NCI-H1417 (cell line): ENCODE measurements at regions not wholly inside any gene's neighbourhood (a gene's known extent, or its start where the extent isn't known, plus 50 kb on each side); places are given as distances from the start of the nearest gene placed in this dataset.
"Not testable (repeated sequence)": the region's sequence is repeated elsewhere in the genome, so short reads cannot be mapped to it uniquely, and the experiment has no call there.

Source experiments
- DNase-seq, 3 experiments: peaks; one replicate each; lab custom pipeline; 2025; lab: John Stamatoyannopoulos, UW

DNA sequence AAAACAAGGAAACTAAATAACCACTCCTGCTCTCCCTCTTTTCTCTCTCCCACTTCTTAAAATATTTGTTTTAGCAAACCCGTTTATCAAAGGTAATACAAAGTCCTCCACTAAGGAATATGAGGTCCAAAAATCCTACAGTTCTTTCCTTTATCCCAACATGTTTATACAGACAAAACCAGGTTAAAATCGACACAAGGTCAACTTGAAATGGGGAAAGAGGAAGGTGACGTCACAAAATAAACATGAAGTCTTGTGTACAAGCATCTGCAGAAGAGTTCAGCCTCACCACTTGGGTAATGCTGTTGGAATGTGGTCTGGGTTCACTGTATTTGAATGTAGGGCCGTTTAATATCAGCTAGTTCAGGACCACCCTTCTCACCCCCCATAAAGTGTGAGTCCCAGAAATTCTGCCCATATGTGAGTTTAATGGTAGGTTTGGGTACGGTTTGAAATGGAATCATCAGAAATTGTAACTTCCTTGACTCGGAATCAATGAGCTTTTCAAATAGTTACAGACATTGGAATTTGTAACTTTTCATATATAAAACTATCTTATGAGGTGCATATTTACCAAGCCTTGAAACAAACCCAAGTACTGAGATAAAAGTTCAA, 120.0 kb upstream of the SLC38A2 start:
- no peak for DNase-seq

DNA sequence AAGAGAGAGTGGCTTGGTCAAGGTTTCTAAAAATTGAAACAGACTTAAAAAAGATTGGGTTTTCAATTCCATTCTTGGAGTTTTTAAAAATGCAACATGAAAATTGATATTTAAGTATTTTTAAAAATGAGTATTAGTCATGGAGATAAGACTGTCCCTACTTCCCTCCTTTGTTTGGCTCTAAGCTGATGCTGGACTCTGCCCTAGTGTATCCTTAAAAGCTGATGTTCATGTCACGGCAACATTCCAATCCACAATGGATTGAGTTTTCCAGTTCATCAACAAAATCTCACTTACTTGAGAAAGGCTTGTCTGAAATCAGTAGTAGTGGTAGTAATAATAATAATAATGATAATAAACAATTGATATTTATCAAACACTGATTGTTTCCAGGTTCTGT, 119.0 kb upstream of the SLC38A2 start:
- no peak for DNase-seq

DNA sequence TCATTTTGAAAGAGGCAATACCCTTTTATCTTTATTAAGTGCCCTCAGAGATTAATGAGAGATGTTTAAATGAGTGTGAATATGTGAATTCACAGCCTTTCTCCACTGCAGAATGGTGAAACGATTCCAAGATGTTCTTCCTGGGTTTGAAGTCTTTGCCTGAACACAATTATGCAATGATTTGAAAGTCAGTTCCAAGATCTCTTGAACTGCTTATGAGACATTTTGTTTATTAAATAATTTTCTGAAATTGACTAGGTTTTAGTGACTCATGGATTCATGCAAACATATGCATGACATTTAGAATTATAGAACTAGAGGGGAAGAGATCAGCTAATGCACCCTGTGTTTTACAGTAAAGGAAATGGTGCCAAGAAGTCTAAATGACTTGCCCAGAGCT, 118.1 kb upstream of the SLC38A2 start:
- no peak for DNase-seq

DNA sequence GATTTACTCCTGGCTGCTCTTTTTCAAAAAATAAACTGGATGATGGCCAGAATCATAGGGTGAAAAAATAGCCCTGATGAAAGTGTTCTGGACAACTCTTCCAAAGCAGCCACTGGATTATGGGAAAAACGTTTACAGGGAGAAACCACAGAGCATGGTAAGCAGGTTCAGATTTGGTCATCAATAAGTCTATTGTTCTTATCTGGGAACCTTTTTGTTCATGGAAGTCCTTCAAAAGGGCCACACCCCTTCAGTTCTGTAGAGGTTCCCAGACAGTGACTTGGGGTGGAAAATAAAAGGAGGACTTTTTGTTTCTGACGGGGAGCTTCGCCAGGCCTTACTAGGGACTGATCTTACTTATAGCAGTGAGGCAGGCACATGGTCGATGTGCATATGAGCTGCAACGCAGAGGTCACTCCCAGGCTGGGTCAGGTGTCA, 117.4 kb upstream of the SLC38A2 start:
- no peak for DNase-seq

- no peak for DNase-seq
Observed at GRCh38 chr12:46487567-46488131, 115.1 kb upstream of the SLC38A2 start.

DNA sequence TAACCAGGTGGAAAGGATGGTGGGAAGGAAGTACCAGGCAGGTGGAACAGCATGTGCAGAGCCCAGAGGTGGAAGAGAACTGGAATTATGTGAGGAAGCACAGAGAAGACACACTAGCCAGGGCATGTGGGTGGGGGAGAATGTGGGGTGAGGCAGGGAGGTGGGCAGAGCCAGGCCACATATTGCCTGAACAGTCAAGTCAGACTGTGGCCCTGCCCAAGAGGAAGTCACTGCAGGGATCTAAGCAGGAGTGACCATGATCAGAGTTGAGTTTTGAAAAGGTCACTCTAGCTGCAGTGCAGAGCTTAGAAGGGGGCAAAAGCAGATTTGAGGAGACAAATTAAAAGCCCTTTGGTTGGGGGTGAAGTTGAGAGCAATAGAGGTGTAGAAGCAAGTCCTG, 114.0 kb upstream of the SLC38A2 start:
- DNase-seq: no peak

GRCh38 chr12:46485853-46486252, 113.3 kb upstream of the SLC38A2 start:
- no peak for DNase-seq

- DNase-seq: no peak
Observed at GRCh38 chr12:46484396-46485061, 112.0 kb upstream of the SLC38A2 start.

DNA sequence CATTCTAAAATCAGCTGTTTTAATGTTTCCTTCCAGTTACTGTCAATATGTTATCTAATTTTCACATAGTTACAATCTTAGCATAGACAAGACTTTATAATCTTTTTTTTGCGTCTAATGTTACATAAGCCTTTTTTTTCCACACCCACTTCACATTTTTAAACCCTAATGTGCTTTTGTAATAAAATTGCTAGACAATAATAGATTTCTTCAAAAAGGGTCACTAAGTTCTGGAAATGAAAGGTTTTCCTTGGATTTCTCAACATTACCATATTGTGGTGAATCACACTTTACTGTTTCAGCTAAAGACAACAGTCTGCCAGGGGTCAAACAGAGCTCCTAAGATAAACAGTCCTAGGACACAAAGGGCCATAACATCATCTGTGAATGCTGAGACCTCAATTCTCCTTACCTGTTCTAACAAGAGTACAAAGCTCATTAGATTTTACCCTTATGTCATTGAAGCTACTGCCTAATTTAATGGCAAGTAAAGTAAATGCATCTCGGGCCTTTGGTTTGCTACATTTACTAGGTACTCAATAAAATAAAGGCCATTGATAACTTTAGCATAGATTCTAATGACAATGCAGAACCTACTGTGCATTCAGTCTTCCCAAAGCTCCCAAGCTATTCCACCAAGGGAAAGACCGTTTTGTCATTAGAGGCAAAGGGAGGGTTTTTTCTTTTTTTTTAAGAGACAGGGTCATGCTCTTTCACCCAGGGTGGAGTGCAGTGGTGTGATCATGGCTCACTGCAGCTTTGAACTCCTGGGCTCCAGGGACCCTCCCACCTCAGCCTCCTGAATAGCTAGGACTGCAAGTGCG, 111.2 kb upstream of the SLC38A2 start:
- no peak for DNase-seq

DNA sequence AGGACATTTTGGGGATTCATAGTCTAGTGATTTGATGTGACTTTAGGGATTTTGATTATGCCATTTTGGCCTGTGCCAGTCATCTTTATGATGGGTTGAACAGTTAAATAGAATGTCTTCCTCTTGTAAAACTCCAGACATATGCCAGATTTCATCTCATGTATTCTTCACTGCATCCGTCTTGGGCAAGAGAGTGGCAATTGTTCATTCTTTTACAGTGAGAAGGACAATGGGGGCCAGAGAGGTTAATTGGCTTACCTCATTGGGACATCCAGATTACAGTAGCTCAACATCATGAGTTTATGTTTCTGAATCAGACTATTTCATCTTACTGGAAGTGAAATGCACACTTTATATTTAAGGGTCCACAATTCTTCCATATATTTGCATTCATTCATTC, 108.2 kb upstream of the SLC38A2 start:
- no peak for DNase-seq

DNA sequence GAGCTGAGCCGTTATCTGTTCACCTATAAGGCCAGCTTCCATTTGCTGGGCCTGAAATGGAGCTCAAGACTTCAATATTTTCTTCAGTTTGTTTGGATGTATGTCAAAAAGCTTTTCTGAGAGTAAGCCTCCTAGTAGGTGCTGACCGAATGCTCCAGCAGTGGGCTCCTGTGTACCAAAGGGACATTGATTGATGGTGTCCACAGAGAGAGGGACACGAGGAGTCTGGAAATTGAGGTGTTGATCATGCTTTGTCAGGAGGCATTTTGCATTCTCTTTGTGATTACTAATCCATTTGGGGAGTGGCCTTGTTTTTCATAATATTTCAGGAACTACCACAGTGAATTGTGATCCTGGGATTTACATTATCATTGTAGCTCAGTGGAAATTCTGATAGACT, 107.7 kb upstream of the SLC38A2 start:
- DNase-seq: no peak

- no peak for DNase-seq
Observed at GRCh38 chr12:46478123-46478522, 105.5 kb upstream of the SLC38A2 start.

DNA sequence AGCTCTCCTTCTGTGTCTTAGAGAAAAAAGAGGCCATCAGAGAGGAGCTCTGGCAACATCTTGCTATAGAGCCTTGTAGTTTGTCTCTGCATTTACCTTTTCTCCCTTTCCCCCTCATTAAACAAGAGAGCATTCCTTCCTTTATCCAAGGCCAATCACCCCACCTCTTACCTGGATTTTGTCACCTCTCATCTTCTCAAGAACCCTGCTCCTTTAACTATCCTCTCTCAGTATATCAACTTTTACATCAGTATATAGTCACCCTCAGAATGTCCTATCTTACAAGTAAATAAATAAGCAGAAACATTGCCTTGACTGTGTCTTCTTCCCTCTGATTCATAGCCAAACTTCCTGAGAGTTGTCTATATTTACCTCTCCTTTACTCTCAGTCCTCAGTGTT, 105.0 kb upstream of the SLC38A2 start:
- DNase-seq: no peak

- DNase-seq: no peak
Observed at GRCh38 chr12:46475972-46476645, 103.5 kb upstream of the SLC38A2 start.

DNA sequence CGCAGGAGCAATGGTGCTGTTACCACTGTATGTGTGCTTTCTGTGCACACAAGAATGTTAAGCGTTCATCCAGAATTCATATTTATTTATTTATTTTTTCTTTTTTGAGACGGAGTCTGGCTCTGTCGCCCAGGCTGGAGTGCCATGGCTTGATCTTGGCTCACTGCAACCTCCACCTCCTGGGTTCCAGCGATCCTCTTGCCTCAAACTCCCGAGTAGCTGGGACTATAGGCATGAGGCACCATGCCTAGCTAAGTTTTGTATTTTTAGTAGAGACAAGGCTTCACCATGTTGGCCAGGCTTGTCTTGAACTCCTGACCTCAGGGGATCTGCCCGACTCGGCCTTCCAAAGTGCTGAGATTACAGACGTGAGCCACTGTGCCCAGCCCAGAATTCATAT, 101.8 kb upstream of the SLC38A2 start:
- not testable (repeated sequence) for DNase-seq

DNA sequence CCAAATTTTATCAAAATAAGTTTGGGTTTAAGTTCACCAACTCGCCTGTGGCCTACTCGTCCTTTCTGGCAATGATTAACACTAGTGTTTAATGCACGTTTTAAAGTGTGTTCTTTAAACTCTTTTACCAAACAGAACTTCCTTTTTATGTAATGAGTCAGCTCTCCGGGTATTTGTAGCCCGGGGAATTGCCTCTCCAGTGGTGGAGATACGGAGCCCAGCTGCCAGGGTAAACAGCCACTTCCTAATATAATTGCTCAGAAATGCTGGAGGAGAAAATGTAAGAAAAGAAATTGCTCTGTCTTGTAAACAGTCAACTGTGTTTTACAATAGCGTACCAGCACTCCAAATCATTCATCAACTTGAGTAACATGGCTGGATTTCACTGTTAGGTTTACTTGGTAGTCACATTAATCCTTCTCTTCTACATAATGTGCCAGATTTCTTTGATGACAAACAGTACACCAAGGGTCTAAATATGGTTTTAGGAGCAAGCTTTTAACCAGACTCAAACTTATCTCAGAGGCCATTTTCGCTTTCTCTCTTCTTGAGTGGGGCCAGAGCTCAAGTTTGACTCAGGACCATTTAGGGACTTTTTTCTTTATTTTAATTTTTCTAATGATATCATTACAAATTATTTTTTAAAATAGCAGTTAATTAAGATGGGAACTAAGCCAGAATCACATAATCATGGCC, 101.2 kb upstream of the SLC38A2 start:
- DNase-seq: peak; percentile 14 to 79 (median 40)

GRCh38 chr12:46472893-46473633, 100.5 kb upstream of the SLC38A2 start:
- peak; percentile 20 to 68 (median 26) for DNase-seq

- DNase-seq: no peak
Observed at GRCh38 chr12:46472144-46472705, 99.7 kb upstream of the SLC38A2 start.

DNA sequence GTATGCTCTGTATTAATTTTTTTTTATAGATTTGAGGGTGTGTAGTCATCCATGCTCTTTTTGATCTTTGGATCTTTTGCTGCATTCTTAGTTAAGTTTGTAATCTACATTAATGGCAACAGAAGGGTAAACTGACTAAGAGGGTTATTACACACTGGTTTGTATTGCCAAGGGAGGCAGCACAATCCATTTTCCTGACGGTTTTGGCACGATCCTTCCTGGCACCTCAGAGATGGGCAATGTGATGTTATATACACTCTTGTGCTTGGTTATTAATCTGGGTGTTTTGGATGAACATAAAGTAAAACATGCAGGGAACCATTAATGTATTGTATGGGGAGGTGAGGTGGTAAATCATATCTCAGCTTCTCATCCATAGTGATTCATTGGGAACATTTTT, 98.8 kb upstream of the SLC38A2 start:
- DNase-seq: no peak

- DNase-seq: no peak
Observed at GRCh38 chr12:46470975-46471374, 98.4 kb upstream of the SLC38A2 start.
